Hepatocyte (in vitro differentiated cells): ENCODE measurements at regions not wholly inside any gene's neighbourhood (a gene's known extent, or its start where the extent isn't known, plus 50 kb on each side); places are given as distances from the start of the nearest gene placed in this dataset.

Experiments
- DNase-seq: peaks from one replicate; pipeline ENCODE4 v3.0.0-alpha.2; 2016; ENCODE audit warnings: low spot score
- H2AFZ ChIP-seq: fragments of 200-600 bp; sonication (generic); 2 replicates; pipeline ENCODE4 v1.6.0; 2016; ENCODE audit warnings: antibody characterized with exemption, mild to moderate bottlenecking
- H3K27ac ChIP-seq: fragments of 200-600 bp; sonication (generic); 2 replicates; pipeline ENCODE4 v1.5.1; 2016; ENCODE audit warnings: mild to moderate bottlenecking
- H3K27me3 ChIP-seq: fragments of 200-600 bp; sonication (generic); 2 replicates; pipeline ENCODE4 v1.6.1; 2016
- H3K36me3 ChIP-seq: fragments of 200-600 bp; sonication (generic); replicated peaks from 2 replicates; pipeline ENCODE4 v1.5.1; 2016; ENCODE audit warnings: low read depth; ENCODE audit not compliant: insufficient read depth
- H3K4me1 ChIP-seq: fragments of 200-600 bp; sonication (generic); 2 replicates; pipeline ENCODE4 v1.5.1; 2016; ENCODE audit warnings: mild to moderate bottlenecking, moderate library complexity; ENCODE audit not compliant: insufficient read depth
- H3K4me2 ChIP-seq: fragments of 200-600 bp; sonication (generic); 2 replicates; pipeline ENCODE4 v1.6.0; 2016
- H3K4me3 ChIP-seq: fragments of 200-600 bp; sonication (generic); 2 replicates; pipeline ENCODE4 v1.5.1; 2016; ENCODE audit warnings: mild to moderate bottlenecking
- H3K79me2 ChIP-seq: fragments of 200-600 bp; sonication (generic); 2 replicates; pipeline ENCODE4 v1.6.0; 2017; ENCODE audit warnings: mild to moderate bottlenecking
- H3K9me2 ChIP-seq: fragments of 200-600 bp; sonication (generic); replicated peaks from 2 replicates; pipeline ENCODE4 v1.6.0; 2017; ENCODE audit warnings: mild to moderate bottlenecking; ENCODE audit not compliant: insufficient read depth
- H3K9me3 ChIP-seq: fragments of 200-600 bp; sonication (generic); 2 replicates; pipeline ENCODE4 v1.5.1; 2016; ENCODE audit warnings: low read depth, mild to moderate bottlenecking
- H4K20me1 ChIP-seq: fragments of 200-600 bp; sonication (generic); 2 replicates; pipeline ENCODE4 v1.6.0; 2016; ENCODE audit warnings: mild to moderate bottlenecking; ENCODE audit not compliant: insufficient read depth, poor library complexity, severe bottlenecking
- CTCF ChIP-seq: fragments of 200-600 bp; sonication (generic); IDR thresholded peaks from 2 replicates; pipeline ENCODE4 v1.5.1; 2016; ENCODE audit warnings: antibody characterized with exemption, mild to moderate bottlenecking; ENCODE audit not compliant: poor library complexity
- EZH2 ChIP-seq: fragments of 200-600 bp; sonication (generic); IDR thresholded peaks from 2 replicates; pipeline ENCODE4 v1.6.1; 2016; ENCODE audit warnings: antibody characterized with exemption, mild to moderate bottlenecking, borderline replicate concordance
- EZH2phosphoT487 ChIP-seq: fragments of 200-600 bp; sonication (generic); IDR thresholded peaks from one replicate; pipeline ENCODE4 v1.6.1; 2018; ENCODE audit warnings: antibody characterized with exemption, mild to moderate bottlenecking, low read depth, moderate library complexity; ENCODE audit not compliant: unreplicated experiment, severe bottlenecking
- WGBS: methylation state at CpG from one replicate; pipeline ENCODE4 v1.1.6; 2016; ENCODE audit warnings: low lambda C conversion rate; ENCODE audit errors: missing lambda C conversion rate; 5-methylcytosine and 5-hydroxymethylcytosine counted together

GRCh38 chr7:153852261-153852660, 199.9 kb upstream of the DPP6 start:
- Histone ChIP-seq H2AFZ (no peak overlapping the region), H3K27ac (no peak overlapping the region), H3K36me3 (no peaks in the 10 kb centered on the region), H3K4me3 (no peak overlapping the region), H3K4me1 (no peaks in the 10 kb centered on the region), H4K20me1 (no peaks in the 10 kb centered on the region), H3K79me2 (no peaks in the 10 kb centered on the region), H3K9me2 (no peaks in the 10 kb centered on the region), H3K27me3 (no peaks in the 10 kb centered on the region), H3K9me3 (no peaks in the 10 kb centered on the region), H3K4me2 (no peak overlapping the region)
- WGBS, result 65% methylated on average over 4 of the region's 4 CpGs
- no peak for DNase-seq
- TF ChIP-seq CTCF, result no peak

- no peak overlapping the region for H3K4me3 ChIP-seq
- no peaks in the 10 kb centered on the region for H4K20me1 ChIP-seq
- TF ChIP-seq EZH2phosphoT487 (no peak), CTCF (no peak)
- no peaks in the 10 kb centered on the region for H3K27me3 ChIP-seq
- no peak overlapping the region for H3K27ac ChIP-seq
- no peak overlapping the region for H2AFZ ChIP-seq
- no peaks in the 10 kb centered on the region for H3K9me2 ChIP-seq
- 59% methylated on average over 4 of the region's 4 CpGs for WGBS
- no peak overlapping the region for H3K4me2 ChIP-seq
- DNase-seq, result no peak
- no peaks in the 10 kb centered on the region for H3K79me2 ChIP-seq
- H3K9me3 ChIP-seq, result no peaks in the 10 kb centered on the region
- H3K36me3 ChIP-seq, result no peaks in the 10 kb centered on the region
- no peaks in the 10 kb centered on the region for H3K4me1 ChIP-seq
These were observed 193.8 kb upstream of the DPP6 start for GRCh38 chr7:153858355-153858754.

GRCh38 chr7:153859239-153859638, 193.0 kb upstream of the DPP6 start:
- no peaks in the 10 kb centered on the region for H3K9me3 ChIP-seq
- H3K36me3 ChIP-seq, result no peaks in the 10 kb centered on the region
- 86% methylated on average over 6 of the region's 6 CpGs for WGBS
- H3K4me3 ChIP-seq, result no peak overlapping the region
- no peaks in the 10 kb centered on the region for H3K4me1 ChIP-seq
- no peaks in the 10 kb centered on the region for H4K20me1 ChIP-seq
- no peak overlapping the region for H2AFZ ChIP-seq
- H3K27ac ChIP-seq, result no peak overlapping the region
- TF ChIP-seq CTCF (no peak), EZH2 (no peak), EZH2phosphoT487 (no peak)
- H3K9me2 ChIP-seq, result no peaks in the 10 kb centered on the region
- H3K79me2 ChIP-seq, result no peaks in the 10 kb centered on the region
- DNase-seq, result no peak
- no peak overlapping the region for H3K4me2 ChIP-seq
- no peaks in the 10 kb centered on the region for H3K27me3 ChIP-seq
